ENCODE measurements at regions not wholly inside any gene's neighbourhood (a gene's known extent, or its start where the extent isn't known, plus 50 kb on each side); places are given as distances from the start of the nearest gene placed in this dataset.

- no peak for DNase-seq (ENCODE audit: low read depth)
- no peak for TF ChIP-seq CTCF (IDR thresholded peaks at IDR 0.05; ENCODE audit: low read length, missing control alignments)
- H3K4me3 ChIP-seq (replicated peaks; ENCODE audit: low read depth, low read length): no peak overlapping the region
Measured at GRCh38 chr20:24764027-24764793, 184.9 kb upstream of the CST7 start.

- no peak overlapping the region for H3K4me3 ChIP-seq (replicated peaks; ENCODE audit: low read depth, low read length)
- TF ChIP-seq CTCF (IDR thresholded peaks at IDR 0.05; ENCODE audit: low read length, missing control alignments): no peak
- no peak for DNase-seq (ENCODE audit: low read depth)
Measured at GRCh38 chr20:24764794-24765202, 184.3 kb upstream of the CST7 start.

GRCh38 chr20:24765316-24766142 lies 183.5 kb upstream of the CST7 start:
- H3K4me3 ChIP-seq (replicated peaks; ENCODE audit: low read depth, low read length): no peak overlapping the region
- no peak for DNase-seq (ENCODE audit: low read depth)
- TF ChIP-seq CTCF (IDR thresholded peaks at IDR 0.05; ENCODE audit: low read length, missing control alignments): no peak

GRCh38 chr20:24766143-24766527 lies 182.9 kb upstream of the CST7 start:
- DNase-seq (ENCODE audit: low read depth): no peak
- H3K4me3 ChIP-seq (replicated peaks; ENCODE audit: low read depth, low read length): no peak overlapping the region
- TF ChIP-seq CTCF (IDR thresholded peaks at IDR 0.05; ENCODE audit: low read length, missing control alignments): no peak

- no peak for TF ChIP-seq CTCF (IDR thresholded peaks at IDR 0.05; ENCODE audit: low read length, missing control alignments)
- no peak overlapping the region for H3K4me3 ChIP-seq (replicated peaks; ENCODE audit: low read depth, low read length)
- DNase-seq (ENCODE audit: low read depth): no peak
Measured at GRCh38 chr20:24766826-24767622, 182.0 kb upstream of the CST7 start.

- TF ChIP-seq CTCF (IDR thresholded peaks at IDR 0.05; ENCODE audit: low read length, missing control alignments): no peak
- no peak for DNase-seq (ENCODE audit: low read depth)
- H3K4me3 ChIP-seq (replicated peaks; ENCODE audit: low read depth, low read length): no peak overlapping the region
Measured at GRCh38 chr20:24767623-24768100, 181.4 kb upstream of the CST7 start.
